NB4 (cell line): ENCODE measurements at regions not wholly inside any gene's neighbourhood (a gene's known extent, or its start where the extent isn't known, plus 50 kb on each side); places are given as distances from the start of the nearest gene placed in this dataset.

Source experiments
- DNase-seq: peaks from one replicate; pipeline ENCODE4 v3.0.0; 2010; ENCODE audit warnings: low read depth
- H3K4me3 ChIP-seq: one replicate; pipeline ENCODE4 v1.5.1; 2011; ENCODE audit warnings: mild to moderate bottlenecking, low read depth, low read length, moderate library complexity
- MYC ChIP-seq: IDR thresholded peaks from 2 replicates; pipeline ENCODE4 v1.6.1; 2011; ENCODE audit warnings: low read depth, low read length
- POLR2A ChIP-seq: IDR thresholded peaks from 2 replicates; pipeline ENCODE4 v1.6.1; 2011; ENCODE audit warnings: mild to moderate bottlenecking; ENCODE audit not compliant: insufficient read length; ENCODE audit errors: extremely low read depth
- TF ChIP-seq, protein P1 (sequence below): IDR thresholded peaks from one replicate; pipeline ENCODE4 v1.5.1; 2012; ENCODE audit warnings: low read depth, low read length
- TF ChIP-seq, protein P2 (sequence below): IDR thresholded peaks from 2 replicates; pipeline ENCODE4 v1.6.1; 2011; ENCODE audit warnings: low read depth, low read length

DNA sequence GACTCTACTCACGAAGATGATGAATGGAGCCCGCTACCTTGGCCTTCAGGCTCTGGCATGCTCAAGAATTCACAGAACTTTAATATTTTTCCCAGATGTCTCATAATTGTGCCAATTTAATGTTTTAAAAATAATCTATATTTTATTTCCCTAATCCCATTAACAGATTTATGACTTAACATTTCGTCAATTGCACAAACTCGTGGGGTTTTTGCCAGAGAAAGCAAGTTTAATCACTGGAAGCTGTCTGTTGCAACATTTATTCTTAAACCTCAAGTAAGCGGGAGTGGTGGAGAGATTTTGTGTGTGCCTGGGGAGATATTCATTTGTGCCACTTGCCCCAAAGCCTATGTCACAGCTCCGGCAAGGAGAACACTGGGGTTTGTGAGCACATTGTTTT, 117.9 kb downstream of the TEX36 start:
- TF ChIP-seq MYC (no peak), POLR2A (no peak)
- TF ChIP-seq, protein P1, sequence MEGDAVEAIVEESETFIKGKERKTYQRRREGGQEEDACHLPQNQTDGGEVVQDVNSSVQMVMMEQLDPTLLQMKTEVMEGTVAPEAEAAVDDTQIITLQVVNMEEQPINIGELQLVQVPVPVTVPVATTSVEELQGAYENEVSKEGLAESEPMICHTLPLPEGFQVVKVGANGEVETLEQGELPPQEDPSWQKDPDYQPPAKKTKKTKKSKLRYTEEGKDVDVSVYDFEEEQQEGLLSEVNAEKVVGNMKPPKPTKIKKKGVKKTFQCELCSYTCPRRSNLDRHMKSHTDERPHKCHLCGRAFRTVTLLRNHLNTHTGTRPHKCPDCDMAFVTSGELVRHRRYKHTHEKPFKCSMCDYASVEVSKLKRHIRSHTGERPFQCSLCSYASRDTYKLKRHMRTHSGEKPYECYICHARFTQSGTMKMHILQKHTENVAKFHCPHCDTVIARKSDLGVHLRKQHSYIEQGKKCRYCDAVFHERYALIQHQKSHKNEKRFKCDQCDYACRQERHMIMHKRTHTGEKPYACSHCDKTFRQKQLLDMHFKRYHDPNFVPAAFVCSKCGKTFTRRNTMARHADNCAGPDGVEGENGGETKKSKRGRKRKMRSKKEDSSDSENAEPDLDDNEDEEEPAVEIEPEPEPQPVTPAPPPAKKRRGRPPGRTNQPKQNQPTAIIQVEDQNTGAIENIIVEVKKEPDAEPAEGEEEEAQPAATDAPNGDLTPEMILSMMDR = no peak
- TF ChIP-seq, protein P2, sequence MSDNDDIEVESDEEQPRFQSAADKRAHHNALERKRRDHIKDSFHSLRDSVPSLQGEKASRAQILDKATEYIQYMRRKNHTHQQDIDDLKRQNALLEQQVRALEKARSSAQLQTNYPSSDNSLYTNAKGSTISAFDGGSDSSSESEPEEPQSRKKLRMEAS = no peak
- H3K4me3 ChIP-seq = no peak overlapping the region
- DNase-seq = no peak

DNA sequence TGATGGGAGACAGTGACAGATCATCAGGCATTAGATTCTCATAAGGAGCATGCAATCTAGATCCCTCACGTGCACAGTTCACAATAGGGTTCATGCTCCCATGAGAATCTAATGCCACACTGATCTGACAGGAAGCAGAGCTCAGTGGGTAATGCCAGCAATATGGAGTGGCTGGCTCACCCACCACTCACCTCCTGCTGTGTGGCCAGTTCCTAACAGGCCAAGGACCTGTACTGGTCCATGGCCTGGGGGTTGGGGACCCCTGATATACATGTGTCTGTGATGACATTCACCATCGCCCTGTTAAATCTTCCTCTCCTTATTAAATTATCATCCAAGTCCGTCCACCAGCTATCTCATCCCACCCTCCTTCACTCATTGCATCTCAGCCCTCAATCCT, 118.4 kb downstream of the TEX36 start:
- TF ChIP-seq, protein P2 = no peak
- TF ChIP-seq, protein P1 = no peak
- TF ChIP-seq MYC (no peak), POLR2A (no peak)
- H3K4me3 ChIP-seq = no peak overlapping the region
- no peak for DNase-seq

DNA sequence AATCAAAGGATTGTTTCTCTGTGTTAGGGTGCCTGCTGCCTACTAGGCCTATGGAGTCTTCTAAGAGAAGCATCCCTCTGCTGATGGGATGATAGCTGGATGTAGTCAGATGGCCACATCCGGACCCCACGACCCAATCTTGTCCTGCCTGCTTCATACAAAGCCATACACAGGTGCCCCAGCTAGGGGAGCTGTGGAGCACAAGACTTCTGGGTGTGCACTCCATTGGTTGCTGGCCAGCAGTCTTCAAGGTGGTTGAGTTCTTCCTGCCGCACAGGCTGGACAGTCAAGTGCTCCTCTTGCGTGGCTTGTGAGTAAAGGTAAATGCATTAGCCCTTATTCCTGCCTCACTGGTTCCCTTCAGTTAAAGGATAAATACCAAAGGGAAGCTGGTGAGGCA, 120.2 kb downstream of the TEX36 start:
- TF ChIP-seq POLR2A (no peak), MYC (no peak)
- TF ChIP-seq, protein P2 = no peak
- TF ChIP-seq, protein P1 = no peak
- DNase-seq = no peak

DNA sequence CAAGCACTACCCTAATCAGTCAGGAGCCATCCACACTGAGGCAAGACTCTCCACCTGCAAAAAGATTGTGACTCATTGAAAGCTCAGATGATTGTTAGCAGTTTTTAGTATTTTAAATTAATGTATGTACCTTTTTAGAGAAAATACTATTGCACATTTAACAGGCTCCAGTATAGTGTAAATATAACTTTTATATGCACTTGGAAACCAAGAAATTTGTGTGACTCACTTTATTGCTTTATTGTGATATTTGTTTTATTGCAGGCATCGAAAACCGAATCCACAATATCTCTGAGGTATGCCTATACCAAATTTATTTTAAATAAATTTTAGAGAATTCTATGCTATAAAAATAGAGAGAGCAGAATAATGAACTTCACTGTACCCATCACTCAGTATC, 122.0 kb downstream of the TEX36 start:
- H3K4me3 ChIP-seq = no peak overlapping the region
- TF ChIP-seq, protein P1 = no peak
- no peak for TF ChIP-seq MYC
- TF ChIP-seq, protein P2 = no peak
- no peak for TF ChIP-seq POLR2A
- no peak for DNase-seq

More for the DNA sequence above, 120.2 kb downstream of the TEX36 start:
- no peak overlapping the region for H3K4me3 ChIP-seq

DNA sequence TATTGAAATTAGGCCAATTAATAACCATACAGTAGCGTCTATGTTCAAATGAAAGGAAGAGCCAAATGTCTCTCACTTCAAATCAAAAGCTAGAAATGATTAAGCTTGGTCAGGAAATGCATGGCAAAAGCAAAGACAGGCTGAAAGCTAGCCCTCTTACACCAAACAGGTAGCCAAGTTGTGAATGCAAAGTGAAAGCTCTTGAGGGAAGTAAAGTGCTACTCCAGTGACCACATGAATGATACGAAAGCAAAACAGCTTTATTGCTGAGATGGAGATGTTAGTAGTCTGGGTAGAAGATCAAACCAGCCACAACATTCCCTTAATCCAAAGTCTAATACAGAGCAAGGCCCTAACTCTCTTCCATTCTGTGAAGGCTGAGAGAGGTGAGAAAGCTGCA, 123.8 kb downstream of the TEX36 start:
- H3K4me3 ChIP-seq = no peak overlapping the region
- DNase-seq = no peak
- no peak for TF ChIP-seq MYC
- TF ChIP-seq, protein P2 = no peak
- TF ChIP-seq POLR2A = no peak
- TF ChIP-seq, protein P1 = no peak

DNA sequence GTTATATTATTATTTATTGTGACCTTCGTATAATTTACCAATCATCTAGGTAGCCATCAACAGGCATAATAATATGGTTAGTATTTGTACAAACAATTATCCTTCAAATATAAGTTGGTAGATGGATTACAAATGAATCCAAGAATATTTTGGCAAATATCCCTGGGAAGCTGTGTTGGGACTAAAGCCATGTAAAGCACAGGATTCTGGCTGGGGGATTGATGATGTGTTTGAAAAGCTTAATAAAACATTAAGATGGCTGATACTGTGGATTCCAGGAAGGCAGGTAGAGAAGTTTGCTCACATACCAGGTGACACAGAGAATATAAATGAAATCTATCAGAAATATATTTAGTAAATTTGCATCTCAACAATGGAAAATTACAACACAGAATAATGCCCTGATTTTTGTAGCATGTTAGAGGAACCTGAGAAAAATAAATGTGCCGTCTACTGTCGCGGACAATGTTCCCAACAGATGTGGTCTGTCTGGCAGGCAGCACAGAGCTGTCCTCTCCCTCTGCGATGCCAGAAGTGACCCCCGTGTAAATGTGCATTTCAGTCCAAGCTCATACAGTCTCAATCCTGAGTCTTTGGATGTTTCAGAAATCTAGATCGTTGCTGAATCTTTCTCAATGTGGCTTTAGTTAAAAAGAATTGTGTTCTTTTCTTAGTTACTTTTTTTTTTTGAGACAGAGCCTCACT, 125.0 kb downstream of the TEX36 start:
- H3K4me3 ChIP-seq = no peak overlapping the region
- DNase-seq = no peak
- no peak for TF ChIP-seq MYC
- no peak for TF ChIP-seq POLR2A
- TF ChIP-seq, protein P1 = no peak
- TF ChIP-seq, protein P2 = no peak
